Liver (tissue), 8 donors: ENCODE measurements at regions not wholly inside any gene's neighbourhood (a gene's known extent, or its start where the extent isn't known, plus 50 kb on each side); places are given as distances from the start of the nearest gene placed in this dataset.

Experiments used
- DNase-seq: peaks from one replicate; pipeline ENCODE4 v3.0.0-alpha.2; 2017; ENCODE audit warnings: low spot score
- H3K27ac ChIP-seq, 2 donors: one replicate each; pipeline ENCODE4 v1.7.0; 2013; ENCODE audit warnings: inconsistent platforms in 2 of 2, low read length in 2 of 2, control low read depth in 1 of 2, low read depth in 1 of 2, mild to moderate bottlenecking in 1 of 2
- H3K27me3 ChIP-seq, 4 donors: one replicate each; pipeline versions ENCODE4 v1.6.1 to v1.7.0; 2013; ENCODE audit warnings: low read length in 3 of 4, inconsistent platforms in 1 of 4, mild to moderate bottlenecking in 1 of 4, moderate library complexity in 1 of 4; ENCODE audit not compliant: control insufficient read depth in 4 of 4, insufficient read depth in 4 of 4
- H3K36me3 ChIP-seq, 4 donors: one replicate each; pipeline versions ENCODE4 v1.6.1 to v1.7.0; 2013; ENCODE audit warnings: low read length in 3 of 4, mild to moderate bottlenecking in 3 of 4, low read depth in 1 of 4, moderate library complexity in 1 of 4; ENCODE audit not compliant: control insufficient read depth in 4 of 4, insufficient read depth in 3 of 4
- H3K4me1 ChIP-seq, 4 donors: one replicate each; pipeline versions ENCODE4 v1.6.1 to v1.7.0; 2013; ENCODE audit warnings: low read length in 3 of 4, mild to moderate bottlenecking in 3 of 4, moderate library complexity in 1 of 4; ENCODE audit not compliant: control insufficient read depth in 4 of 4, insufficient read depth in 4 of 4
- H3K4me3 ChIP-seq, 3 donors: one replicate each; pipeline versions ENCODE4 v1.6.1 to v1.7.0; 2013; ENCODE audit warnings: low read length in 3 of 3, control low read depth in 1 of 3, low read depth in 1 of 3, mild to moderate bottlenecking in 1 of 3
- H3K9ac ChIP-seq, 2 donors: one replicate each; pipeline ENCODE4 v1.7.0; 2013; ENCODE audit warnings: low read length in 2 of 2, mild to moderate bottlenecking in 2 of 2, moderate library complexity in 2 of 2, control low read depth in 1 of 2, low read depth in 1 of 2
- H3K9me3 ChIP-seq, 4 donors: one replicate each; pipeline versions ENCODE4 v1.6.1 to v1.7.0; 2013; ENCODE audit warnings: low read length in 3 of 4; ENCODE audit not compliant: control insufficient read depth in 4 of 4
- ATF3 ChIP-seq: IDR thresholded peaks from 2 replicates; pipeline ENCODE4 v1.6.1; 2016; ENCODE audit warnings: antibody characterized with exemption
- CTCF ChIP-seq: fragments of 150-350 bp; IDR thresholded peaks from 2 replicates; pipeline ENCODE4 v1.5.1; 2017; ENCODE audit warnings: improper control_type of control experiment, low read depth, low read length; ENCODE audit not compliant: missing input control
- EGR1 ChIP-seq, 2 donors: IDR thresholded peaks; 2 replicates each; pipeline ENCODE4 v1.6.1; 2016 to 2018; ENCODE audit warnings: antibody characterized with exemption in 2 of 2, low read depth in 2 of 2
- FOXA1 ChIP-seq: IDR thresholded peaks from 2 replicates; pipeline ENCODE4 v1.6.1; 2016; ENCODE audit warnings: antibody characterized with exemption
- FOXA2 ChIP-seq: IDR thresholded peaks from 2 replicates; pipeline ENCODE4 v1.6.1; 2016; ENCODE audit warnings: antibody characterized with exemption
- GABPA ChIP-seq, 2 donors: IDR thresholded peaks in 1 of 2; conservative IDR thresholded peaks in 1 of 2; 2 replicates each; pipeline ENCODE4 v1.6.1; 2016; ENCODE audit warnings: antibody characterized with exemption in 2 of 2, mild to moderate bottlenecking in 1 of 2, moderate library complexity in 1 of 2
- HNF4A ChIP-seq, 2 donors: conservative IDR thresholded peaks; 2 replicates each; pipeline ENCODE4 v1.6.1; 2016; ENCODE audit warnings: antibody characterized with exemption in 2 of 2, mild to moderate bottlenecking in 2 of 2
- HNF4G ChIP-seq: IDR thresholded peaks from 2 replicates; pipeline ENCODE4 v1.6.1; 2016; ENCODE audit warnings: antibody characterized with exemption
- JUND ChIP-seq, 2 donors: IDR thresholded peaks; 2 replicates each; pipeline ENCODE4 v1.6.1; 2016; ENCODE audit warnings: antibody characterized with exemption in 2 of 2
- MAX ChIP-seq: IDR thresholded peaks from 2 replicates; pipeline ENCODE4 v1.6.1; 2016; ENCODE audit warnings: antibody characterized with exemption
- NR2F2 ChIP-seq: IDR thresholded peaks from 2 replicates; pipeline ENCODE4 v1.6.1; 2016; ENCODE audit warnings: antibody characterized with exemption
- RAD21 ChIP-seq, 2 donors: IDR thresholded peaks; 2 replicates each; pipeline ENCODE4 v1.6.1; 2016; ENCODE audit warnings: antibody characterized with exemption in 2 of 2, mild to moderate bottlenecking in 2 of 2
- REST ChIP-seq: IDR thresholded peaks from 2 replicates; pipeline ENCODE4 v1.6.1; 2016; ENCODE audit warnings: antibody characterized with exemption, mild to moderate bottlenecking
- RXRA ChIP-seq, 2 donors: IDR thresholded peaks; 2 replicates each; pipeline ENCODE4 v1.6.1; 2017 to 2018; ENCODE audit warnings: antibody characterized with exemption in 2 of 2, mild to moderate bottlenecking in 1 of 2
- SP1 ChIP-seq: IDR thresholded peaks from 2 replicates; pipeline ENCODE4 v1.6.1; 2018; ENCODE audit warnings: antibody characterized with exemption, mild to moderate bottlenecking
- TAF1 ChIP-seq: conservative IDR thresholded peaks from 2 replicates; pipeline ENCODE4 v1.6.1; 2016; ENCODE audit warnings: antibody characterized with exemption, mild to moderate bottlenecking
- YY1 ChIP-seq: IDR thresholded peaks from 2 replicates; pipeline ENCODE4 v1.6.1; 2016; ENCODE audit warnings: antibody characterized with exemption, mild to moderate bottlenecking
- ZBTB33 ChIP-seq: IDR thresholded peaks from 2 replicates; pipeline ENCODE4 v1.6.1; 2016; ENCODE audit warnings: antibody characterized with exemption
- WGBS: extraction: QIAGEN DNeasy Blood & Tissue Kit; methylation state at CpG from one replicate; pipeline ENCODE4 v1.1.7; 2013; 5-methylcytosine and 5-hydroxymethylcytosine counted together
- donor health status: healthy.
- donor health status: healthy.
- donor health status: healthy.
- donor health status: healthy.
- donor health status: healthy.

- Histone ChIP-seq H3K9me3 (no peaks in the 10 kb centered on the region), H3K4me3 (no peak overlapping the region), H3K4me1 (no peaks in the 10 kb centered on the region), H3K27ac (no peak overlapping the region), H3K27me3 (no peaks in the 10 kb centered on the region), H3K36me3 (no peaks in the 10 kb centered on the region), H3K9ac (no peak overlapping the region)
- DNase-seq: no peak
- TF ChIP-seq HNF4A (conservative IDR thresholded peaks at IDR 0.05) (no peak), CTCF (no peak), JUND (IDR thresholded peaks at IDR 0.05) (no peak), HNF4G (no peak), GABPA (IDR thresholded peaks at IDR 0.05 in 1 of 2, conservative IDR thresholded peaks at IDR 0.05 in 1 of 2) (no peak), REST (no peak), TAF1 (no peak), MAX (no peak), FOXA1 (no peak), ATF3 (no peak), FOXA2 (no peak), RXRA (IDR thresholded peaks at IDR 0.05) (no peak), RAD21 (IDR thresholded peaks at IDR 0.05) (no peak), SP1 (no peak), ZBTB33 (no peak), EGR1 (IDR thresholded peaks at IDR 0.05; ENCODE audit: low read depth in 2 of 2) (no peak), YY1 (no peak), NR2F2 (no peak)
- 91% methylated on average over 5 of the region's 5 CpGs for WGBS
These were observed 129.3 kb upstream of the UBE2E2 start for GRCh38 chr3:23073724-23074305.
